ENCODE measurements at regions not wholly inside any gene's neighbourhood (a gene's known extent, or its start where the extent isn't known, plus 50 kb on each side); places are given as distances from the start of the nearest gene placed in this dataset.
"Not testable (repeated sequence)": the region's sequence is repeated elsewhere in the genome, so short reads cannot be mapped to it uniquely, and the experiment has no call there.

DNA sequence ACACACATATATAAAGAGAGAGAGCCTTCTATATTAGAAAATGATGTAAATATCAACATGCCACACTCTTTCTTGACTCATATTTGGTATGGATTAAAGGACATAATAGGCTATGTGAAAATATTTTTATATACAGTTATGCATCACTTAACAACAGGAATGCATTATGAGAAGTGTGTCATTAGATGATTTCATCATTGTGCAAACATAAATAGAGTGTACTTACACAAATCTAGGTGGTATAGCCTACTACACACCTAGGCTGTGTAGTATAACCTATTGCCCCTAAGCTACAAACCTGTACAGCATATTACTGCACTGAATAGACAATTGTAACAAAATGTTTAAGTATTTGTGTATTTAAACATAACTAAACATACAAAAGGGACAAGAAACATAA lies 354.8 kb upstream of the CNTNAP5 start:
- Mint-ChIP-seq H3K4me3 (no peak overlapping the region), H3K27ac (no peak overlapping the region), H3K27me3 (ENCODE audit: insufficient read depth, low read depth, poor library complexity) (peaks cover 4% of the 10 kb centered on the region), H3K4me1 (no peaks in the 10 kb centered on the region), H3K36me3 (ENCODE audit: low read depth) (no peaks in the 10 kb centered on the region), H3K9me3 (no peaks in the 10 kb centered on the region; the same call in 2 of the 3 replicates)
- Histone ChIP-seq H2AFZ (no peak overlapping the region), H3K4me2 (no peak overlapping the region), H3F3A (replicated peaks; ENCODE audit: low read depth) (no peaks in the 10 kb centered on the region), H3K9me2 (ENCODE audit: insufficient read depth) (no peaks in the 10 kb centered on the region; the same call in 1 of the 2 replicates), H4K20me1 (replicated peaks; ENCODE audit: insufficient read depth) (no peaks in the 10 kb centered on the region), H3K27me3 (ENCODE audit: insufficient read depth) (no peaks in the 10 kb centered on the region), H3K4me1 (ENCODE audit: insufficient read depth) (no peaks in the 10 kb centered on the region), H3K4me3 (no peak overlapping the region), H3K27ac (ENCODE audit: low read depth) (no peak overlapping the region), H3K79me2 (replicated peaks; ENCODE audit: insufficient read depth) (no peaks in the 10 kb centered on the region), H3K36me3 (ENCODE audit: insufficient read depth) (no peaks in the 10 kb centered on the region)
- DNase-seq (ENCODE audit: low spot score) = no peak
- no peak for ATAC-seq
- no peak for TF ChIP-seq ZNF114 (CRISPR knock-in tag; IDR thresholded peaks at IDR 0.05)
- no peak for TF ChIP-seq EZH2phosphoT487 (IDR thresholded peaks at IDR 0.05; ENCODE audit: unreplicated experiment)
- TF ChIP-seq STAT1 (IDR thresholded peaks at IDR 0.05; ENCODE audit: unreplicated experiment) = no peak
- no peak for TF ChIP-seq EZH2 (IDR thresholded peaks at IDR 0.05; ENCODE audit: low read depth, unreplicated experiment)
- no peak for TF ChIP-seq CTCF (conservative IDR thresholded peaks at IDR 0.05; ENCODE audit: low read depth in 2 of 2)
- no peak for TF ChIP-seq ZNF331 (CRISPR knock-in tag; IDR thresholded peaks at IDR 0.05; ENCODE audit: low read depth)
- TF ChIP-seq POLR2AphosphoS5 (IDR thresholded peaks at IDR 0.05; ENCODE audit: low read depth) = no peak
- TF ChIP-seq NANOG (IDR thresholded peaks at IDR 0.05; ENCODE audit: borderline replicate concordance) = no peak
- TF ChIP-seq CREB1 (CRISPR knock-in tag; IDR thresholded peaks at IDR 0.05; ENCODE audit: low read depth) = no peak
- TF ChIP-seq, protein P1, sequence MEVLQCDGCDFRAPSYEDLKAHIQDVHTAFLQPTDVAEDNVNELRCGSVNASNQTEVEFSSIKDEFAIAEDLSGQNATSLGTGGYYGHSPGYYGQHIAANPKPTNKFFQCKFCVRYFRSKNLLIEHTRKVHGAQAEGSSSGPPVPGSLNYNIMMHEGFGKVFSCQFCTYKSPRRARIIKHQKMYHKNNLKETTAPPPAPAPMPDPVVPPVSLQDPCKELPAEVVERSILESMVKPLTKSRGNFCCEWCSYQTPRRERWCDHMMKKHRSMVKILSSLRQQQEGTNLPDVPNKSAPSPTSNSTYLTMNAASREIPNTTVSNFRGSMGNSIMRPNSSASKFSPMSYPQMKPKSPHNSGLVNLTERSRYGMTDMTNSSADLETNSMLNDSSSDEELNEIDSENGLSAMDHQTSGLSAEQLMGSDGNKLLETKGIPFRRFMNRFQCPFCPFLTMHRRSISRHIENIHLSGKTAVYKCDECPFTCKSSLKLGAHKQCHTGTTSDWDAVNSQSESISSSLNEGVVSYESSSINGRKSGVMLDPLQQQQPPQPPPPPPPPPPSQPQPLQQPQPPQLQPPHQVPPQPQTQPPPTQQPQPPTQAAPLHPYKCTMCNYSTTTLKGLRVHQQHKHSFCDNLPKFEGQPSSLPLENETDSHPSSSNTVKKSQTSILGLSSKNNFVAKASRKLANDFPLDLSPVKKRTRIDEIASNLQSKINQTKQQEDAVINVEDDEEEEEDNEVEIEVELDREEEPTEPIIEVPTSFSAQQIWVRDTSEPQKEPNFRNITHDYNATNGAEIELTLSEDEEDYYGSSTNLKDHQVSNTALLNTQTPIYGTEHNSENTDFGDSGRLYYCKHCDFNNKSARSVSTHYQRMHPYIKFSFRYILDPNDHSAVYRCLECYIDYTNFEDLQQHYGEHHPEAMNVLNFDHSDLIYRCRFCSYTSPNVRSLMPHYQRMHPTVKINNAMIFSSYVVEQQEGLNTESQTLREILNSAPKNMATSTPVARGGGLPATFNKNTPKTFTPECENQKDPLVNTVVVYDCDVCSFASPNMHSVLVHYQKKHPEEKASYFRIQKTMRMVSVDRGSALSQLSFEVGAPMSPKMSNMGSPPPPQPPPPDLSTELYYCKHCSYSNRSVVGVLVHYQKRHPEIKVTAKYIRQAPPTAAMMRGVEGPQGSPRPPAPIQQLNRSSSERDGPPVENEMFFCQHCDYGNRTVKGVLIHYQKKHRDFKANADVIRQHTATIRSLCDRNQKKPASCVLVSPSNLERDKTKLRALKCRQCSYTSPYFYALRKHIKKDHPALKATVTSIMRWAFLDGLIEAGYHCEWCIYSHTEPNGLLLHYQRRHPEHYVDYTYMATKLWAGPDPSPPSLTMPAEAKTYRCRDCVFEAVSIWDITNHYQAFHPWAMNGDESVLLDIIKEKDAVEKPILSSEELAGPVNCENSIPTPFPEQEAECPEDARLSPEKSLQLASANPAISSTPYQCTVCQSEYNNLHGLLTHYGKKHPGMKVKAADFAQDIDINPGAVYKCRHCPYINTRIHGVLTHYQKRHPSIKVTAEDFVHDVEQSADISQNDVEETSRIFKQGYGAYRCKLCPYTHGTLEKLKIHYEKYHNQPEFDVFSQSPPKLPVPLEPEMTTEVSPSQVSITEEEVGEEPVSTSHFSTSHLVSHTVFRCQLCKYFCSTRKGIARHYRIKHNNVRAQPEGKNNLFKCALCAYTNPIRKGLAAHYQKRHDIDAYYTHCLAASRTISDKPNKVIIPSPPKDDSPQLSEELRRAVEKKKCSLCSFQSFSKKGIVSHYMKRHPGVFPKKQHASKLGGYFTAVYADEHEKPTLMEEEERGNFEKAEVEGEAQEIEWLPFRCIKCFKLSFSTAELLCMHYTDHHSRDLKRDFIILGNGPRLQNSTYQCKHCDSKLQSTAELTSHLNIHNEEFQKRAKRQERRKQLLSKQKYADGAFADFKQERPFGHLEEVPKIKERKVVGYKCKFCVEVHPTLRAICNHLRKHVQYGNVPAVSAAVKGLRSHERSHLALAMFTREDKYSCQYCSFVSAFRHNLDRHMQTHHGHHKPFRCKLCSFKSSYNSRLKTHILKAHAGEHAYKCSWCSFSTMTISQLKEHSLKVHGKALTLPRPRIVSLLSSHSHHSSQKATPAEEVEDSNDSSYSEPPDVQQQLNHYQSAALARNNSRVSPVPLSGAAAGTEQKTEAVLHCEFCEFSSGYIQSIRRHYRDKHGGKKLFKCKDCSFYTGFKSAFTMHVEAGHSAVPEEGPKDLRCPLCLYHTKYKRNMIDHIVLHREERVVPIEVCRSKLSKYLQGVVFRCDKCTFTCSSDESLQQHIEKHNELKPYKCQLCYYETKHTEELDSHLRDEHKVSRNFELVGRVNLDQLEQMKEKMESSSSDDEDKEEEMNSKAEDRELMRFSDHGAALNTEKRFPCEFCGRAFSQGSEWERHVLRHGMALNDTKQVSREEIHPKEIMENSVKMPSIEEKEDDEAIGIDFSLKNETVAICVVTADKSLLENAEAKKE (CRISPR knock-in tag; IDR thresholded peaks at IDR 0.05) = no peak

DNA sequence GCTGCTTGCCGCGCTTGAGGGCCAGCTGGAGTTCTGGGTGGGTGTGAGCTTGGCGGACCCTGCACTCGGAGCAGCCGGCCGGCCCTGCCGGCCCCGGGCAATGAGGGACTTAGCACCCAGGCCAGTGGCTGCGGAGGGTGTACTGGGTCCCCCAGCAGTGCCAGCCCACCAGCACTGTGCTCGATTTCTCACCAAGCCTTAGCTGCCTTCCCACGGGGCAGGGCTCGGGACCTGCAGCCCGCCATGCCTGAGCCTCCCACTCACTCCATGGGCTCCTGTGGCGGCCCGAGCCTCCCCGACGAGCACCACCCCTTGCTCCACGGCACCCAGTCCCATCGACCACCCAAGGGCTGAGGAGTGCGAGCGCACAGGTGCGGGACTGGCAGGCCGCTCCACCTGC lies 341.3 kb upstream of the CNTNAP5 start:
- not testable (repeated sequence) for H3K27ac Mint-ChIP-seq; H3F3A ChIP-seq (replicated peaks; ENCODE audit: low read depth); H2AFZ ChIP-seq; H3K27me3 ChIP-seq (ENCODE audit: insufficient read depth); H3K27me3 Mint-ChIP-seq (ENCODE audit: insufficient read depth, low read depth, poor library complexity); H3K79me2 ChIP-seq (replicated peaks; ENCODE audit: insufficient read depth); H3K9me2 ChIP-seq (ENCODE audit: insufficient read depth); H3K4me3 Mint-ChIP-seq; ATAC-seq; DNase-seq (ENCODE audit: low spot score); H3K4me1 Mint-ChIP-seq; H3K36me3 ChIP-seq (ENCODE audit: insufficient read depth); H3K4me2 ChIP-seq; H3K27ac ChIP-seq (ENCODE audit: low read depth); H3K4me3 ChIP-seq; H4K20me1 ChIP-seq (replicated peaks; ENCODE audit: insufficient read depth); H3K4me1 ChIP-seq (ENCODE audit: insufficient read depth)
- peaks cover 20% of the 10 kb centered on the region for H3K36me3 Mint-ChIP-seq (ENCODE audit: low read depth)
- peaks cover 35% of the 10 kb centered on the region for H3K9me3 Mint-ChIP-seq

Measured in GM23338 (cell line).